Left renal cortex interstitium (tissue), 4 donors: ENCODE measurements at regions not wholly inside any gene's neighbourhood (a gene's known extent, or its start where the extent isn't known, plus 50 kb on each side); places are given as distances from the start of the nearest gene placed in this dataset.
"Not testable (repeated sequence)": the region's sequence is repeated elsewhere in the genome, so short reads cannot be mapped to it uniquely, and the experiment has no call there.

Experiments used
- DNase-seq, 4 donors: peaks; one replicate each; pipeline ENCODE4 v3.0.0-alpha.2; 2013; ENCODE audit warnings: low read depth in 4 of 4, low spot score in 2 of 4, missing footprints in 1 of 4

- no peak for DNase-seq
These were observed 2000.4 kb upstream of the RAG2 start for GRCh38 chr11:38598418-38598817.

- DNase-seq: not testable (repeated sequence)
These were observed 1997.5 kb upstream of the RAG2 start for GRCh38 chr11:38595359-38596016.

- DNase-seq: no peak
These were observed 1996.9 kb upstream of the RAG2 start for GRCh38 chr11:38594895-38595294.

- no peak for DNase-seq
These were observed 1995.6 kb upstream of the RAG2 start for GRCh38 chr11:38593649-38594048.

GRCh38 chr11:38582756-38583155 lies 1984.7 kb upstream of the RAG2 start:
- no peak for DNase-seq

GRCh38 chr11:38582151-38582550 lies 1984.1 kb upstream of the RAG2 start:
- no peak for DNase-seq

- DNase-seq: no peak
These were observed 1979.7 kb upstream of the RAG2 start for GRCh38 chr11:38577769-38578168.

- no peak for DNase-seq
These were observed 1964.5 kb upstream of the RAG2 start for GRCh38 chr11:38562562-38562961.

- no peak for DNase-seq
These were observed 1955.1 kb upstream of the RAG2 start for GRCh38 chr11:38553148-38553547.

- DNase-seq: no peak
These were observed 1949.4 kb upstream of the RAG2 start for GRCh38 chr11:38547462-38547861.

- DNase-seq: no peak
These were observed 1946.0 kb upstream of the RAG2 start for GRCh38 chr11:38543986-38544385.

- DNase-seq: no peak
These were observed 1945.3 kb upstream of the RAG2 start for GRCh38 chr11:38543311-38543710.

GRCh38 chr11:38538866-38539680 lies 1941.0 kb upstream of the RAG2 start:
- DNase-seq: no peak

- no peak for DNase-seq
These were observed 1932.2 kb upstream of the RAG2 start for GRCh38 chr11:38530226-38530625.

- no peak for DNase-seq
These were observed 1926.9 kb upstream of the RAG2 start for GRCh38 chr11:38524945-38525344.

- no peak for DNase-seq
These were observed 1920.0 kb upstream of the RAG2 start for GRCh38 chr11:38517991-38518390.

- not testable (repeated sequence) for DNase-seq
These were observed 1914.8 kb upstream of the RAG2 start for GRCh38 chr11:38512830-38513229.

GRCh38 chr11:38510041-38510440 lies 1912.0 kb upstream of the RAG2 start:
- no peak for DNase-seq

GRCh38 chr11:38503876-38504275 lies 1905.8 kb upstream of the RAG2 start:
- no peak for DNase-seq

GRCh38 chr11:38498721-38499120 lies 1900.7 kb upstream of the RAG2 start:
- DNase-seq: no peak

- no peak for DNase-seq
These were observed 1894.0 kb upstream of the RAG2 start for GRCh38 chr11:38491986-38492385.

GRCh38 chr11:38481391-38481790 lies 1883.4 kb upstream of the RAG2 start:
- DNase-seq: no peak
